Prostate gland (tissue), 2 donors: ENCODE measurements at regions not wholly inside any gene's neighbourhood (a gene's known extent, or its start where the extent isn't known, plus 50 kb on each side); places are given as distances from the start of the nearest gene placed in this dataset.

Source experiments
- CTCF ChIP-seq, 4 experiments: fragments of 200-600 bp in 2 of 4; fragments of 450-650 bp in 2 of 4; sonication (generic) in 2 of 4; IDR thresholded peaks; 1 replicate in 3 of 4; 2 replicates in 1 of 4; pipeline ENCODE4 v1.5.1; 2016 to 2019; ENCODE audit warnings: antibody characterized with exemption in 4 of 4, mild to moderate bottlenecking in 2 of 4, moderate library complexity in 2 of 4
- POLR2A ChIP-seq: fragments of 450-650 bp; IDR thresholded peaks from one replicate; pipeline ENCODE4 v1.6.1; 2016; ENCODE audit warnings: antibody characterized with exemption, mild to moderate bottlenecking

DNA sequence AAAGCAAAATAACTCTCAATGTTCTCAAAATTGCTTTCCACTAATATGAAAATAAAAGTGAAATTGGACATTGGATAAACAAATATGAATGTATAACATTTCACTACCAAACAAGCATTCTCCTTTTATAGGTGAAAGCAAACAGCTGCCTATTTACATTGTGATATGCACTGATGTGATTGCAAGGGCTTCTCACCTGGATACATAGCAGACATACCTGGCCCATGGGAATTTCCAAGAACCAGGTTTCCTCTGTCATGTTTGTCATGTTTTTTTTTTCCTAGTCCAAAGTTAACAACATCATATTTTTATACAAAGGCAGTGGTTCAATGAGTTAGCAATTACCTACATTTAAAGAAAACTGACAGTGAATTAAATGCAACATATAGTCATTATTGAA lies 228.5 kb downstream of the ANKRD50 start:
- no peak for TF ChIP-seq POLR2A
- TF ChIP-seq CTCF (IDR thresholded peaks at IDR 0.05): no peak
